Stimulated activated CD4-positive, alpha-beta T cell treated with anti-CD3 and anti-CD28 coated beads, Interleukin-1b, Interleukin-23, amount 100 ng/mL, for 24 hours (primary cell): ENCODE measurements at regions not wholly inside any gene's neighbourhood (a gene's known extent, or its start where the extent isn't known, plus 50 kb on each side); places are given as distances from the start of the nearest gene placed in this dataset.

Source experiments
- DNase-seq, 4 experiments: peaks; one replicate each; pipeline ENCODE4 v3.0.0-alpha.2; 2020; ENCODE audit warnings: low read depth in 4 of 4, low spot score in 1 of 4

- DNase-seq, result no peak
These were observed 1221.1 kb upstream of the ADGRL3 start for GRCh38 chr4:59979061-59979460.

GRCh38 chr4:59983852-59984251, 1216.3 kb upstream of the ADGRL3 start:
- DNase-seq, result no peak

DNA sequence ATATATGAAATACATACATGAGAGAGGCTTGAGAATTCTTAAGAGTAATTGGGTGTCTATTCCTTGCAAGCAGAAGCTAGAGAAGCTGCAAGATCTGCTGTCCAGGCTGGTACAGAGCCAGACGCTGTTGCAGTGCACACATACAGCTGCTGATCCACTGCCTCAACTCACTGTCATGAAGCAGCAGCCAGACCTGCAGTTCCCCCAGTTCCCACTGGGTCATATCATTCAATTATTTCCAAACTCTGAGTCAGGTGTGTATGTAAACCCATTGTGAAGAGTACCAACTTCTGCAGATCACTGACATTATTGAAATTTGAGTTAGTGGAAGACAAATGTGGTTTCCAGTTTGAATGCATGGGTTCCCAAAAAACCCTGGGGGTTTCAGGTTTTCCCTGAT, 1212.8 kb upstream of the ADGRL3 start:
- DNase-seq, result no peak

- no peak for DNase-seq
These were observed 1206.0 kb upstream of the ADGRL3 start for GRCh38 chr4:59994118-59994517.

GRCh38 chr4:60002603-60003337, 1197.4 kb upstream of the ADGRL3 start:
- DNase-seq, result no peak

- no peak for DNase-seq
These were observed 1186.5 kb upstream of the ADGRL3 start for GRCh38 chr4:60013464-60014184.

DNA sequence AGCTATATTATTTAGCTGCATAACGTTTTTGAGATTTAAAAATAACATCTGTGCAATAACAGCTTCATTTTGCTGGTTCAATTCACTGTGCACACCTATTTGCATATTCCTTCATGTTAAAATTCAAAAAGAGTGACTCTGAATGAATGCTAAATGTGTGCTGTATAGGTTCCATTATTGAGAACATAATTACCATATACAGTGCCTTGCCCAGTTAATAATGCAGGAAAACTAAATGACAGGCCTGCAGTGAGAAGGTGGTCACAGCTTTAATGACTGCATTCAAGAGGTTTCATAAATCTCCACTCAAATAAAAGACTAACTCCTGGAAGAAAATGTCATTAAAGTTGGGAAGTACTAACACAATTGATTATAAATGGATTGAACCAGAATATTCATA, 1183.2 kb upstream of the ADGRL3 start:
- no peak for DNase-seq

DNA sequence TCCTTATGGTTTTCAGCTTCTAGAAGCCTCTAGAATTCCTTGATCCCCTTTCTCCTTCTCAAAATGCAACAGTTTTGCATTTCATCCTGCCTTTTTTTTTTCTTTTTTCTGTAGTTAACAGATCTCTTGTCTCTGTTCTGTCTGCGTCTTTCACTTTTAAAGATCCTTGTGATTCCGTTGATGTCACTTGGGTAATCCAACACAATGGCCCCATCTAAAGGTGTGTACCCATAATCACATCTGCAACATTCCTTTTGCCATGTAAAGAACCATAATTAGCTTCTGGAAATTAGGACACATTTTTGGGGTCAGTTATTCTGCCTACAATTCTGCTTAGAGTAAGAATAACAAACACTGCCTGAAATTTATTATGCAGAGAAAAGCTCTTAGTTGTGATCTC, 1180.9 kb upstream of the ADGRL3 start:
- no peak for DNase-seq

- DNase-seq, result no peak
These were observed 1180.2 kb upstream of the ADGRL3 start for GRCh38 chr4:60019946-60020345.

- DNase-seq, result no peak
These were observed 1179.7 kb upstream of the ADGRL3 start for GRCh38 chr4:60020389-60020788.

GRCh38 chr4:60033826-60034225, 1166.3 kb upstream of the ADGRL3 start:
- DNase-seq, result no peak

DNA sequence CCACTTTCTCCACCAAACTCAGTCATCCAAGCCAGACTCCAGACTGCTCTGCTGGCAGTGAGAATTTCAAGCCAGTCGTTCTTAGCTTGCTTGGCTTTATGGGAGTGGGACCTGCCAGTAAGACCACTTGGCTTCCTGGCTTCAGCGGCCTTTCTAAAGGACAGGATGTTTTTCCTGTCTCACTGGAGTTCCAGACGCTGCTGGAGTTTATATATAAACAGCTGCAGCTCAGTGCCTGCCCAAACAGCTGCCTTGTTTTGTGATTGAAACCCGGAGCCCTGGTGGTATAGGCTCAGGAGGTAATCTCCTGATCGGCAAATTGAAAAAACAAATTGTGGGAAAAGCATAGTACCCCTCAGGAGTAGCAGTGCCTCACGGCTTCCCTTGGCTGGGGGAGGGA, 1165.8 kb upstream of the ADGRL3 start:
- DNase-seq, result no peak

DNA sequence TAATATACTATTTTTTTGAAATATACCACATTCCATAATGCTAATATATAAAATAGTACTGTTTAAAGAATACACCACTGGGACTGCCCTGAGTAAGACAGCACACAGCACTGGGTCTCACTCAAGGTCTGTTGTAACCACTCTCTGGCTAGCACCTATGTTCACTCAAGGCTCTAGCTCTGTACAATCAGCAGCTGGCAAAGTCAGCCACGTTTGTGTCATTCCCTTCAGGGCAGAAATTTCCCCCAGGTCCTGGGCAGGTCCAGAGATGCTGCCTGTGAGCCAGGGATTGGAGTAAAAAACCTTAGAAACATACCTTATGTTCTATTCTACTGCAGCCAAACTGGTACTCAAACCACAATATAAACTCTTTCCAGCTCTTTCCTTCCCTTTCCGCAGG, 1160.2 kb upstream of the ADGRL3 start:
- DNase-seq, result no peak

GRCh38 chr4:60042231-60042652, 1157.9 kb upstream of the ADGRL3 start:
- no peak for DNase-seq

- DNase-seq, result no peak
These were observed 1157.2 kb upstream of the ADGRL3 start for GRCh38 chr4:60042941-60043340.

DNA sequence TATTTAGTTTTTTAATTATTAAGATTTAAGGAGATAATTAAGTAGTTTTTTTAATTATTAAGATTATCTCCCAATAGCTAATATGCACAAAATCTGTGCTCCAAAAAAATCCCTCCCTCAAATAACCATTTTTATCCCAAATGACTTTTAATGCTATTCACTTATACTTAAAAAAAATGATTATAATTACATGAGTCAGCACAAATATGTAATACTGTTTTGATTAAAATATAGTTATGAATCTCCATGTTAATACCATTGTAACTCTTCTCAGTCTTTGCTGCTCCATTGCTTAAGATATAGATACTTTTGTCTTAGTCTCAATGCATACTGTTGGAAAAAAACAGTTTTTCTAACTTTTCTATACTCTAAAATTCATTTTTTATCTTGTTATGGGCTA, 1121.1 kb upstream of the ADGRL3 start:
- no peak for DNase-seq

GRCh38 chr4:60081839-60082238, 1118.3 kb upstream of the ADGRL3 start:
- DNase-seq, result no peak

GRCh38 chr4:60088807-60089486, 1111.2 kb upstream of the ADGRL3 start:
- DNase-seq, result no peak

DNA sequence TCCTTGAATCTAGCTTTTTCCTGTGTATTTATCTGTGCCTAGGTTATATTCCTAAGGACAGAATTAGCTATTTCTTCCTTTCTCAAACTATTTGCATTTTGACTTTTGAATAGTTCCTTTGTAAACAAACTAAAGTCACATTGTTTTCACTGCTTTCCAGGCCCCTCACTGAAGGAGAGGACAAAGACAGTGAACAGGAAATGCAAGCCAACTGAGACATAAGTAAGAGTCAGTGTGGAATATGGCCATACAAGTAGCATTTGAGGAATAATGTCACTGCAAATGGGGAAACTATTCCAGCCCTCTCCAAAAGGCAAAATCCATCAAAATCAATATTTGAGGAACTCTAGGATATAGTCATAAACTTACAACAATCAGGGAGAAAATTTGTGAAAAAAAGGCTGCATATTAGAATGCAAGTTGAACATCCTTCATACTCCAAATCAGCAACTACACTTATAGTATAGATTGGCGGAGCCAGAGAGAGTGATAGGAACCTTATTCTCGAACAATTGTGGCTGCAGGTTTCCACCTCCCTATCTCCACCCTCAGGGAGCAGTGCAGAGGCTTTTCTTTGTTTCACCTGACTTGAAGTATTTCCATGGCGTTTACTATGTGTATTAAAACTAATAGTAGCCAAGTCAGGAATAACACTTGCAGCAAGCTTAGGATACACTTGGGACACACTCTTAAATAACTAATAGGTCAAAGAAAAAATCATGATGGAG, 1110.4 kb upstream of the ADGRL3 start:
- DNase-seq, result no peak

DNA sequence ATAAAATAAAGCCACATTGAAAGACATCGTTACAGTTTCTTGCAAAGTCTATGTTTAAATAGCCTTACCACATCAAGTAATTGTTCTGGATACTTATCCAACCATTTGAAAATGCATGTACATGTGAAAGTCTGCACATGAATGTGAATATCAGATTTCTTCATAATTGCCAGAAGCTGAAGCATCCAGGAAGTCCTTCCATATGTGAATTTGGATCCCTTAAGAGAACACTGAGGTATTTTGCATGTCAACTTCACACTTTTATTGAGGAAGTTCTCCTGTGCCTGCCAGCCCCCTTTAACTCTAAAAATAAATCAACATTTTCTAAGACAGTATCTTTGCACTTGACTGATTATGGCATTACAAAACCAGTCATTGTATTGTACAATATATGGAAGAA, 1103.5 kb upstream of the ADGRL3 start:
- DNase-seq, result no peak

DNA sequence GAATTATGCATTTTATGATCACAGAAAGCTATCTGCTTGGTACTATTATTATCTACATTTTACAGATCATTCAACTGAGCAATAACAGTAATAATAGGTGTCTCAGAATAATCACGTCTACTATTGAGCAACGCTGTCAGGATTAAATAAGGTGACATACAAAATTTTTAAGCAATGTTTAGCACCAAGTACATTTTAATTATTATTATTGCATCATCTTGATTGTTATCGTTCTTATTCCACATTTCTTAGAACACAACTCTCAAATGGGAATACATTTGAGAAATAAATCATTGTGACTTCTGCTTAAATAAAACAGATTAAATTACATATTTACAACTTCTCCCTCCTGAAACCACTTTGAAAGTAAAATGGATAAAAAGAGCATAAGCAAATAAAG, 1083.5 kb upstream of the ADGRL3 start:
- no peak for DNase-seq
